NCI-H460 (cell line): ENCODE measurements at regions not wholly inside any gene's neighbourhood (a gene's known extent, or its start where the extent isn't known, plus 50 kb on each side); places are given as distances from the start of the nearest gene placed in this dataset.

ENCODE experiments used
- DNase-seq: peaks from one replicate; pipeline ENCODE4 v3.0.0-alpha.2; 2016; ENCODE audit warnings: low read depth; ENCODE audit errors: extremely low read depth

GRCh38 chr5:93019896-93020295 is 561.1 kb downstream of the NR2F1-AS1 start:
- DNase-seq: no peak

GRCh38 chr5:93018461-93018860 is 562.6 kb downstream of the NR2F1-AS1 start:
- DNase-seq: no peak

GRCh38 chr5:93017849-93018248 is 563.2 kb downstream of the NR2F1-AS1 start:
- no peak for DNase-seq

GRCh38 chr5:93017376-93017775 is 563.6 kb downstream of the NR2F1-AS1 start:
- no peak for DNase-seq

- DNase-seq: no peak
Measured at GRCh38 chr5:93010616-93011015, 570.4 kb downstream of the NR2F1-AS1 start.

- DNase-seq: no peak
Measured at GRCh38 chr5:93010037-93010436, 571.0 kb downstream of the NR2F1-AS1 start.

- DNase-seq: no peak
Measured at GRCh38 chr5:93008502-93009207, 572.4 kb downstream of the NR2F1-AS1 start.

- no peak for DNase-seq
Measured at GRCh38 chr5:93006915-93007314, 574.1 kb downstream of the NR2F1-AS1 start.

GRCh38 chr5:92998456-92998855 is 582.6 kb downstream of the NR2F1-AS1 start:
- no peak for DNase-seq

GRCh38 chr5:92994392-92994791 is 586.6 kb downstream of the NR2F1-AS1 start:
- DNase-seq: no peak

- no peak for DNase-seq
Measured at GRCh38 chr5:92992073-92992472, 588.9 kb downstream of the NR2F1-AS1 start.

GRCh38 chr5:92991581-92992067 is 589.4 kb downstream of the NR2F1-AS1 start:
- no peak for DNase-seq

GRCh38 chr5:92990771-92991170 is 590.2 kb downstream of the NR2F1-AS1 start:
- DNase-seq: no peak

- DNase-seq: no peak
Measured at GRCh38 chr5:92981001-92981400, 600.0 kb downstream of the NR2F1-AS1 start.

GRCh38 chr5:92980491-92980890 is 600.5 kb downstream of the NR2F1-AS1 start:
- no peak for DNase-seq

GRCh38 chr5:92979716-92980115 is 601.3 kb downstream of the NR2F1-AS1 start:
- DNase-seq: no peak

GRCh38 chr5:92977846-92978540 is 603.0 kb downstream of the NR2F1-AS1 start:
- no peak for DNase-seq

- DNase-seq: no peak
Measured at GRCh38 chr5:92976156-92976555, 604.9 kb downstream of the NR2F1-AS1 start.

GRCh38 chr5:92969781-92970237 is 611.2 kb downstream of the NR2F1-AS1 start:
- DNase-seq: no peak

- DNase-seq: no peak
Measured at GRCh38 chr5:92969191-92969780, 611.7 kb downstream of the NR2F1-AS1 start.

GRCh38 chr5:92963800-92964199 is 617.2 kb downstream of the NR2F1-AS1 start:
- no peak for DNase-seq

GRCh38 chr5:92962752-92963151 is 618.3 kb downstream of the NR2F1-AS1 start:
- no peak for DNase-seq
